GM12874 (cell line): ENCODE measurements at regions not wholly inside any gene's neighbourhood (a gene's known extent, or its start where the extent isn't known, plus 50 kb on each side); places are given as distances from the start of the nearest gene placed in this dataset.

Experiments used
- TF ChIP-seq, protein P1 (sequence below): IDR thresholded peaks from 2 replicates; pipeline ENCODE4 v1.5.1; 2011; ENCODE audit warnings: low read depth, mild to moderate bottlenecking, control low read depth, low read length, moderate library complexity; ENCODE audit not compliant: insufficient read depth

DNA sequence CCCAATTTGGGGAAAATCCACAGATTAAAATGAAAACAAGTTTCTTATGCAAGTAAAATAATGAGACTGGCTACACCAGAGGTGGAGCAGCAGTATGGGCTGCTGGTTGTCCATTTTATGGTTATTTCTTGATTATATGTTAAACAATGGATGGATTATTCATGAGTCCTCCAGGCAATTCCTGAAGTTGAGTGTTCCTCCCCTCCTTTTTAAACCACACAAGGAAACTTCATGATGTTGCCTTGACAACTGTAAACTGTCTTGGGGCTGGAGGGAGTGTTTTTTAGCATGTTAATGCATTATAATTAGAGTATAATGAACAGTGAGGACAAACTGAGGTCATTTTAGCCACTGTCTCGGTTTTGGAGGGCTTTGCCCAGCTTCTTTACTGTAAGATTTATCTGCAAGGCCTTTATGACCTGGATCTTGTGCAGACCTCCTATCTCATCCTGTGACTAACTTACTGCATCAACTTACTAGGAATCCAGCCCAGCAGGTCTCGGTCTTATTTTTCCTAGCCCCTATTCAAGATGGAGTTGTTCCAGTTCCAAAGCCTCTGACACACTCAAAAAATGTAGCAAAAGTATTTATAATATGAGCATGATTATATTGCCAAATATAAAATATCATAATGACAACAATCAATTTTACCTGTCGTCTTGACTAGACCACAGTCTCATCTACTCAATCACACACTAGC is 534.0 kb downstream of the TMEM121 start:
- TF ChIP-seq, protein P1, sequence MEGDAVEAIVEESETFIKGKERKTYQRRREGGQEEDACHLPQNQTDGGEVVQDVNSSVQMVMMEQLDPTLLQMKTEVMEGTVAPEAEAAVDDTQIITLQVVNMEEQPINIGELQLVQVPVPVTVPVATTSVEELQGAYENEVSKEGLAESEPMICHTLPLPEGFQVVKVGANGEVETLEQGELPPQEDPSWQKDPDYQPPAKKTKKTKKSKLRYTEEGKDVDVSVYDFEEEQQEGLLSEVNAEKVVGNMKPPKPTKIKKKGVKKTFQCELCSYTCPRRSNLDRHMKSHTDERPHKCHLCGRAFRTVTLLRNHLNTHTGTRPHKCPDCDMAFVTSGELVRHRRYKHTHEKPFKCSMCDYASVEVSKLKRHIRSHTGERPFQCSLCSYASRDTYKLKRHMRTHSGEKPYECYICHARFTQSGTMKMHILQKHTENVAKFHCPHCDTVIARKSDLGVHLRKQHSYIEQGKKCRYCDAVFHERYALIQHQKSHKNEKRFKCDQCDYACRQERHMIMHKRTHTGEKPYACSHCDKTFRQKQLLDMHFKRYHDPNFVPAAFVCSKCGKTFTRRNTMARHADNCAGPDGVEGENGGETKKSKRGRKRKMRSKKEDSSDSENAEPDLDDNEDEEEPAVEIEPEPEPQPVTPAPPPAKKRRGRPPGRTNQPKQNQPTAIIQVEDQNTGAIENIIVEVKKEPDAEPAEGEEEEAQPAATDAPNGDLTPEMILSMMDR: no peak

DNA sequence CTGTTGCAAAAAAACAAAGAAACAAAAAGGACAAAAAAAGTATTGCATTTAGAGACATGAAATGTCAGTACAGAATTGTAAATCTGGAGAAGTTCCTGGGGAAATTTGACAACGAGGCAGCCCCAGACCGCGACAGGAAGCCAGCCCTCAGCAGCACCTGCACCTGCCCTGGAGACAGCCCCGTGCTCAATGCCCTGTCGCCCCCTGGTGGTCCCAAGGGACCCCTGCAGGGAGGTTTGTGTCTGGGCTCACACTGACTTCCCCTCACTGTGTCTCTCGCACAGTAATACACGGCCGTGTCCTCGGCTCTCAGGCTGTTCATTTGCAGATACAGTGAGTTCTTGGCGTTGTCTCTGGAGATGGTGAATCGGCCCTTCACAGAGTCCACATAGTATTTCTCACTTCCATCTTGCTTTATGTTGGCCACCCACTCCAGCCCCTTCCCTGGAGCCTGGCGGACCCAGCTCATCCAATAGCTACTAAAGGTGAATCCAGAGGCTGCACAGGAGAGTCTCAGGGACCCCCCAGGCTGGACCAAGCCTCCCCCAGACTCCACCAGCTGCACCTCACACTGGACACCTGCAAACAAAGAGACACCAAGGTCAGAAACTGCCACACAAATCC is 535.6 kb downstream of the TMEM121 start:
- TF ChIP-seq, protein P1: peak; percentile 55

DNA sequence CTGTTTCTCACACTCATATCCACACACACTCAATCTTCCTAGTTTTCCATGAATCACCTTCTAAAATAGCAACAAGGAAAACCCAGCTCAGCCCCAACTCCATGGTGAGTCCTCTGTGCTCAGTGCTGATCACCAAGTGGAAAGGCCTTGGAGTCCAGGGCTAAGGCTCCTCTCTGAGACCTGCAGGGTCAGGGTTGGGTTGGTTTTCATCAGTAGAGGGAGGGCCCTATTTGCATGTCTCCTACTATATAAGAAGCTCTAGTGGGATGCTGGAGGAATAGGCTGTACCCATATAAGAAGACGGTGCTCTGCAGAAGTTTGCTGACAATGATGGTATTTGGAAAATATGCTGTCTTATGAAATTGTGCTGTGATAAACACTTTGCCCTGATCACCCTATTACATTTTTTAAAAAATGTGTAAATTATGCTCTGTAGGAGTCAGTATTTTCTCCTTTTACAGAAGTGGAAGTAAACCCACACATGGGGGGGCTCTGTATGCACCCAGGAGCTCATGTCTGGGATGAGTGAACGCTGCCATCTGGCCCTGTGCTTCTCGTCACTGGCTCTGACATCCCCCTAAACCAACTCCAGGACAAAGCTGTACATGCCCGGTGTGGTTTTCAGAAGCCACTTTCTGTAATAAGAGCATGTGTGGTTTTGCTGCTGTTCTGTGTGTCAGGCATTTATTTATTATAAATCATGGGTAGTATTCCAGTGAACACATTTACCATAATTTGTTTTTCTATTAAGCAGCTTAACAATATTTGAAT is 536.3 kb downstream of the TMEM121 start:
- TF ChIP-seq, protein P1: no peak

DNA sequence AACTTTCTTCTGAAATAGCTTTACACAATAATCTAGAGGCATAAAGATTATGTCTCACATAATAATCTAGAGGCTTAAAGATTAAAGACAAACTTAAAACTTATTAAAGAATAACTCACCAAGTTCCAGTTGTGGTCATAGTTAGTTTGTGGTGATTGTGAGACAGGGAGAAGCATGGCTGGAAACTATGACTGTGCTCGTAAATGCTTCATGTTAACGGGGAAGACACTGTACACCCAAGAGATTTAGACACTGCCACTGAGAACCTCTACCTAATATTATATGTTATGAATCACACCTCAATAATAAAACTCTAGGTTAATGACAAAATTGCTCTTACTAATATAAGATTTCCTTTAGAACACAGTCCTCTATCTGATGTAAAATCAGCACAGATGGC is 541.6 kb downstream of the TMEM121 start:
- TF ChIP-seq, protein P1: no peak

DNA sequence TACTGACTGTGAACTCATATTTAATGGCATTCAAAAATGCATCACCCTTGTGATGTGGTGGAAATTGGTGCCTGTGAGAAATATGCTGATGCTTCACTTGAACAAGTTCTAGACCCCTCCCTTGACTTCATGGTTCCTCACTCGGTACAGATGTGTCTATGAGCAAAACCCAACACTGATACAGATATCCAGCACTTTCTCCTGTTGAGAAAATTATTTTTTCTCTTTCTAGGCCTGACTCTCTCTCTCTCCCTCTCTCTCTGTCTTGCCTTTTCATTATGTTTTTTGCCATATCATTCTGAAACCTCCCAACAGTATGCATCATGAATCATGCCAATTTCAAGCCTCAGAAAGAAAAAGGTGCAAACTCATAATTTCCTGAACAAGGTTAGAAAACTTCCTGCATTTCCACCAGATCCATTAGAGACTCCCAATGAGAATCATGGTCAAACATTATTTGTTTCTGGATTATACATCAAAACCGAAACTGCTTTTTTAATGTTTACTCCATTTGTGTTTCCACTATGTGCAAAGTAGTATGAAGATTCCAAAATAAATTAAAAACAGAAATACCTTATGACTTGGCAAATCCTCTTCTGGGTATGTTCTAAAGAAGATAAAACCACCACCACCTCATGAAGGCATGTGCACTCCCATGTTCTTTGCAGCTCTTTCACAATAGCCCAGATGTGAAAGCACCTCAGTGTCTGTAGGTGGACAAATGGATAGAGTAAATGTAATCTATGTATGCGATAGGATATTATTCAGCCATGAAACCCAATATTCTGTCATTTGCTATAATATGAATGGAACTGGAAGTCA is 543.6 kb downstream of the TMEM121 start:
- TF ChIP-seq, protein P1: no peak

DNA sequence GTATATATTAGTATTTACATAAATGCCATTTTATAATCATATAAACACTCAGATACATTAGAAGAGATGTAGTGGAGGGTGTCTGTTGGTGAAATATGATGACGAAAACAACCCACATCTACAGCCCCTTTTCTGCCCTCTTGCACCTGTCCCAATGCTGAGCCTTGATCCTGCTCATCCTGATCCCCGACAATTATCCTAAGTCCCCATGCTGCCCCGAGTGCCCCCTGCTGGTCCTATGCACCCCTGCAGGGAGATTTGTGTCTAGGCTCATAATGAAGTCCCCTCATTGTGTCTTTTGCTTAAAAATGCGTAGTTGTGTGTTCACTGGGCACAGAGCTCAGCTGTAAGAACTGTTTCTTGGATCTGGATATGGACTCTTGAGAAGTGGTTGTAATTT is 554.5 kb downstream of the TMEM121 start:
- TF ChIP-seq, protein P1: peak; percentile 36; the same call in 1 of the 2 replicates
